ENCODE measurements at regions not wholly inside any gene's neighbourhood (a gene's known extent, or its start where the extent isn't known, plus 50 kb on each side); places are given as distances from the start of the nearest gene placed in this dataset.

DNA sequence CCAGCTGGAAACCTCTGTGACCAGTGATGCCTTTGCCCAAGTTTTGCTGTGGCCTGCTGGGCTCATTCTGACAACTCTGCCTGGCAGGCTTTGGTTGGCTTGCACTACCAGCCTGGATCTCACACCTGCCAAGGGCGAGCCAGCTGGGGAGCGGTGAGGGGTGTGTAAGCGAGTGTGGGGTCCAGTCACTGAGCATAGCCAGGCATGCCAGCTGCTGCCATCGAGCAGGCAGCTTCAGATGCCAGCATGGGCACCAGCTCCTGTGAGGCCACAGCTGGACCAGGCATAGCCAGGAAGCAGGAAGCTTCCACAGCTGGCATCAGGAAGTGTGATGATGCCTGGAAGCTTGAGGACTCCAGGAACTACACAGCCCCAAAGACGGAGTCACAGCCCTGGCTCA is 1674.6 kb downstream of the LRRC4C start:
- TF ChIP-seq POLR2AphosphoS5 (IDR thresholded peaks at IDR 0.05; ENCODE audit: low read depth, low read length) (no peak), SIN3A (IDR thresholded peaks at IDR 0.05; ENCODE audit: borderline replicate concordance, insufficient read depth, low read length) (no peak), FOXP2 (optimal IDR thresholded peaks at IDR 0.05; ENCODE audit: borderline replicate concordance, extremely low read depth, extremely low read length, insufficient read depth) (no peak), TAF1 (IDR thresholded peaks at IDR 0.05; ENCODE audit: borderline replicate concordance, insufficient read depth, low read length) (no peak)
- TF ChIP-seq, protein P1, sequence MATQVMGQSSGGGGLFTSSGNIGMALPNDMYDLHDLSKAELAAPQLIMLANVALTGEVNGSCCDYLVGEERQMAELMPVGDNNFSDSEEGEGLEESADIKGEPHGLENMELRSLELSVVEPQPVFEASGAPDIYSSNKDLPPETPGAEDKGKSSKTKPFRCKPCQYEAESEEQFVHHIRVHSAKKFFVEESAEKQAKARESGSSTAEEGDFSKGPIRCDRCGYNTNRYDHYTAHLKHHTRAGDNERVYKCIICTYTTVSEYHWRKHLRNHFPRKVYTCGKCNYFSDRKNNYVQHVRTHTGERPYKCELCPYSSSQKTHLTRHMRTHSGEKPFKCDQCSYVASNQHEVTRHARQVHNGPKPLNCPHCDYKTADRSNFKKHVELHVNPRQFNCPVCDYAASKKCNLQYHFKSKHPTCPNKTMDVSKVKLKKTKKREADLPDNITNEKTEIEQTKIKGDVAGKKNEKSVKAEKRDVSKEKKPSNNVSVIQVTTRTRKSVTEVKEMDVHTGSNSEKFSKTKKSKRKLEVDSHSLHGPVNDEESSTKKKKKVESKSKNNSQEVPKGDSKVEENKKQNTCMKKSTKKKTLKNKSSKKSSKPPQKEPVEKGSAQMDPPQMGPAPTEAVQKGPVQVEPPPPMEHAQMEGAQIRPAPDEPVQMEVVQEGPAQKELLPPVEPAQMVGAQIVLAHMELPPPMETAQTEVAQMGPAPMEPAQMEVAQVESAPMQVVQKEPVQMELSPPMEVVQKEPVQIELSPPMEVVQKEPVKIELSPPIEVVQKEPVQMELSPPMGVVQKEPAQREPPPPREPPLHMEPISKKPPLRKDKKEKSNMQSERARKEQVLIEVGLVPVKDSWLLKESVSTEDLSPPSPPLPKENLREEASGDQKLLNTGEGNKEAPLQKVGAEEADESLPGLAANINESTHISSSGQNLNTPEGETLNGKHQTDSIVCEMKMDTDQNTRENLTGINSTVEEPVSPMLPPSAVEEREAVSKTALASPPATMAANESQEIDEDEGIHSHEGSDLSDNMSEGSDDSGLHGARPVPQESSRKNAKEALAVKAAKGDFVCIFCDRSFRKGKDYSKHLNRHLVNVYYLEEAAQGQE (IDR thresholded peaks at IDR 0.05; ENCODE audit: insufficient read depth in 1 of 2, low read depth in 2 of 2, low read length in 2 of 2): no peak

DNA sequence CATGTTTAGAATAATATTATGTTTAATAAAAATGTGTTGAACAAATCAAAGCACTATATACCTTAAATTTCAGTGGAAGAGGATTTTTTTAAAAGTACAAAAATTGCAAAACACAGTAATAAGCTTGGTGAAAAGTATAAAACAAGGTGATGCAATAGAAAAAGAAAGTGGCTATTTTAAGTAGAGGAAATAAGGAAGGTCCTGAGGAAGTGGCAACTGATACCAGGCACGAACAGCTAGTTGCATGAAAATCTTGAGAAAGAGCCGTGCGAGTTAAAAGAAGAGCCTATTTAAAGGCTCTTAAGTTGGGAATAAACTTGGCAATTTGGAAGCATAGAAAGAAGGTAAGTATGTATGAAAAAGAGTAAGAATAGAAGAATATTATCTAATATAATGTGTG is 1679.3 kb downstream of the LRRC4C start:
- TF ChIP-seq, protein P1 (IDR thresholded peaks at IDR 0.05; ENCODE audit: insufficient read depth in 1 of 2, low read depth in 2 of 2, low read length in 2 of 2): no peak
- no peak for TF ChIP-seq SIN3A (IDR thresholded peaks at IDR 0.05; ENCODE audit: borderline replicate concordance, insufficient read depth, low read length)
- TF ChIP-seq FOXP2 (optimal IDR thresholded peaks at IDR 0.05; ENCODE audit: borderline replicate concordance, extremely low read depth, extremely low read length, insufficient read depth): no peak
- TF ChIP-seq POLR2AphosphoS5 (IDR thresholded peaks at IDR 0.05; ENCODE audit: low read depth, low read length): no peak
- no peak for TF ChIP-seq TAF1 (IDR thresholded peaks at IDR 0.05; ENCODE audit: borderline replicate concordance, insufficient read depth, low read length)

DNA sequence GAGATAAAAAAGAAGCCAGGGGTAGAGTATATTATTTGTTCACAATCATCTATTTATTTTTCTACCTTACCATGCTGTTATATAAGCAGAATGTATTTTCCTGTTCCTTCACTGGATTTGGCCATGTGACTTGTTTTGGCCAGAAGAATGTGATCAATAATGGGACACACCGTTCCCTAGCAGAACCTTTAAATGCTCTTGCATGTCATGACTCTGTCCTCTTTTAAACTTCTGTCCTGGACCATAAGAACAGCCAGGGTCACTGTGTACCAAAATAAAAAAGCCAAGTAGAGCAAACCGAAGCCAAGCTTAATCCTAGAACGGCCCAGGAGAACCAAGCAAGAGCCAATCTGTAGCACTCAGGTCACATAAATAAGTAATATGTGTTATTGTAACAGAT is 1682.4 kb downstream of the LRRC4C start:
- TF ChIP-seq, protein P1 (IDR thresholded peaks at IDR 0.05; ENCODE audit: insufficient read depth in 1 of 2, low read depth in 2 of 2, low read length in 2 of 2): no peak

DNA sequence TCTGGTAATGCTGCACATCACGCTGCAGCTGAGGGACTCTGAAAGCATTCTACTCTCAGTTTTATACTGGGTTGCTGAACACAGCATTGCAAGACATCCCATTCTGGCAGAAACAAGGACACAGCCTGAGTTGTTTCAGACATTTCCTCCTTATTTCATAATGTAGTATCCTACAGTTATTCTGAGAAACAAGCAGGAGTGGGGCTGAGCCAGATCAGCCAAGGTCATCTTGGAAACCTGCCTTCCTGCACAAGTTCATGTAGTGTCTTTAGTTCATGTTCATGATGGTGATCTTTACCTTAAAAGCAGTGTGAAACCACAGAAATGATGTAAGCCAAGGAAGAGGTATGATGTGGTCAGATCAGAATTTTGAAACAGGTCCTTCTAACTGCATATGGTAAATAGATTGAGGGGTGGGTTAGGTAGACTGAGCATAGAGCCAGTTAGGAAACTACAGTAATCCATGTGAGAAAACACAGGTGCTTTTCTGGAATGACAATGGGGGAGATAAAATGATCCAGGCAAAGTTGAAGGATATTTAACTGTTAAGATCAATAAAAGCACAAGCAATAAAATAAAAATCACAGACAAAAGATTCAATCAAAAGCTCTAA is 1686.8 kb downstream of the LRRC4C start:
- TF ChIP-seq POLR2AphosphoS5 (IDR thresholded peaks at IDR 0.05; ENCODE audit: low read depth, low read length): no peak
- no peak for TF ChIP-seq SIN3A (IDR thresholded peaks at IDR 0.05; ENCODE audit: borderline replicate concordance, insufficient read depth, low read length)
- TF ChIP-seq, protein P1 (IDR thresholded peaks at IDR 0.05; ENCODE audit: insufficient read depth in 1 of 2, low read depth in 2 of 2, low read length in 2 of 2): no peak
- no peak for TF ChIP-seq TAF1 (IDR thresholded peaks at IDR 0.05; ENCODE audit: borderline replicate concordance, insufficient read depth, low read length)
- TF ChIP-seq FOXP2 (optimal IDR thresholded peaks at IDR 0.05; ENCODE audit: borderline replicate concordance, extremely low read depth, extremely low read length, insufficient read depth): no peak

DNA sequence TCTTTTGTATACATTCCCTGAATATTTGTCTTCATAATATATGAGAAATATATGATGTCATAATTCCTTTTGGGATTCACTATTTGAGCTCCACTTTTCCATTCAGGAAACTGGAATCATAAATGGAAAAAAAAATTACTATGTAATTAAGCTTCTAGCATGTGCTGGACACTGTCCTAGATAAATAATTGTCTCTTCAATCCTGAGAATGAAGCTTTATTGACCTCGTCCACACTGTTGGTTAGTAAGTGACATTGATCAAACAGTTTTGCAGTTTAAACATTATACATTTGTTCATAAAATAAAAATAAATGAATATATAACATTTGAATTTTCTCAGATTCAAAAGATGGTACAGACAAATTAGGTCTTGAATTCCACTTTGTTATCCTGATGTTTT is 1691.2 kb downstream of the LRRC4C start:
- TF ChIP-seq SIN3A (IDR thresholded peaks at IDR 0.05; ENCODE audit: borderline replicate concordance, insufficient read depth, low read length) (no peak), POLR2AphosphoS5 (IDR thresholded peaks at IDR 0.05; ENCODE audit: low read depth, low read length) (no peak), FOXP2 (optimal IDR thresholded peaks at IDR 0.05; ENCODE audit: borderline replicate concordance, extremely low read depth, extremely low read length, insufficient read depth) (no peak), TAF1 (IDR thresholded peaks at IDR 0.05; ENCODE audit: borderline replicate concordance, insufficient read depth, low read length) (no peak)
- TF ChIP-seq, protein P1 (IDR thresholded peaks at IDR 0.05; ENCODE audit: insufficient read depth in 1 of 2, low read depth in 2 of 2, low read length in 2 of 2): no peak
